ENCODE measurements at regions not wholly inside any gene's neighbourhood (a gene's known extent, or its start where the extent isn't known, plus 50 kb on each side); places are given as distances from the start of the nearest gene placed in this dataset.
"Not testable (repeated sequence)": the region's sequence is repeated elsewhere in the genome, so short reads cannot be mapped to it uniquely, and the experiment has no call there.

DNA sequence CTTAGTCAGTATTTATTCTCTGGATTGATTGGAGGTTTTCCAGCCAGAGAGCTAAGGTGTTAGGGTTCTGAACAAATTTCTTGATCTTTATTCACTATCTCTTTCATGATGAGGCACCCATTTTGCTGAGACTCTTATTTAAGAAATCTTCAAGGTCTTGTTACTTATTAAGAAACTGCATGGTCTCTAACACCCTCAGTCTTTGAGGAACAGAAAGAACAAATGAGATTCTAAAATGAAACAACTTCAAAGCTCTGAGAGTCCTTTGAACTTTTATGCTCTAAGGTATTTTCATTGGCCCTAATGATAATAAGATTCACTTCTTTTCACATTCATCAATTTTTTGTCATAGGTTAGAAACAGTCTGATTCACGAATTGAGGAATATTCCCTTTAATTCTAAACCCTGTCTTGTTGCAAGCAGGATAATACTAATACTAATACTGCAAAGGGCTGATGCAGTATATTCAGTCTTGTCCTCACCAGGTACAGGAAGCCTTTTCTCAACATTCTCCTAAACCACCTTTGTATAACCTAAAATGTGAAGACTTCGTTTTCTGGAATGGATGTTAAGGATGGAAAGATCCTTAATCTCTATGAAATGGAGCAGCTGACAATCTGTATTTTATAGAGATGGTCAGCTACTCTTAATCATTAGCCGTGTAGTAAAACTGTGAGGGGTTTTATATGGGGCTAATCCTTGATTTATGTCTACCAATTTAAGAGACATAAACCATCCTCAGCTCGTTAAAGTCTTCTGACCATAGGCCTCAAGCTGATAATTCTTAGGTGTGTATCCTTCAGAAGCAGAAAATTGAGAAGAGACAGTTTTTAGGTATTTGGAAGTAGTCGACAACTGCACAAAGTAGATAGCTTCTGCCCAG, 198.3 kb downstream of the OTOL1 start:
- no peak for DNase-seq

DNA sequence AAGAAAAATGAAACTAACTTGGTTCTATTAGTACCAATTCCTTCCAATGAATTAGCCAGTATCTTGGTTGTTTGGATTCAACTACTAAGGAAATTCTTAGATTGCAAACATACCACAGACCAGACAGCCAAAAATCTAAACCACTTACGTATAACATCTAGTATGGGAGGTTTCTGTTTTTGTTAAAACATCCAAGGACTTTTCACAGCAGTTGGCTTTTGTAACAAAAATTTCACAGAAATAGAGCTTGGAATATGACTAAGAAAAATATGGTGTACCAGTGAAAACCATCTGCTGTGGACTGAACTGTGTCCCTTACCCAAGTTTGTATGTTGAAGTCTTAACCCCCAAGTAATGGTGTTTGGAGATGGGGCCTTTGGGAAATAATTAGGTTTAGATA, 199.2 kb downstream of the OTOL1 start:
- no peak for DNase-seq

GRCh38 chr3:161700998-161701397, 204.4 kb downstream of the OTOL1 start:
- DNase-seq: no peak

DNA sequence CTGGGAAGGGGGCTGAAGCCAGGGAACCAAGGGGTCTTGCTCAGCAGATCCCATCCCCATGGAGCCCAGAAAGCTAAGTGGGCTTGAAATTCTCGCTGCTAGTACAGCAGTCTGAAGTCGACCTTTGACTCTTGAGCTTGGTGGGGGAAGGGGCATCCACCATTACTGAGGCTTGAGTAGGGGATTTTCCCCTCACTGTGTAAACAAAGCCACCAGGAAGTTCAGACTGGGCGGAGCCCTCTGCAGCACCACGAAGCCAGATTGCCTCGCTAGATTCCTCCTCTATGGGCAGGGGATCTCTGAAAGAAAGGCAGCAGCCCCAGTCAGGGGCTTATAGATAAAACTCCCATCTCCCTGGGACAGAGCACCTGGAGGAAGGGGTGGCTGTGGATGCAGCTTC, 210.6 kb downstream of the OTOL1 start:
- not testable (repeated sequence) for DNase-seq

DNA sequence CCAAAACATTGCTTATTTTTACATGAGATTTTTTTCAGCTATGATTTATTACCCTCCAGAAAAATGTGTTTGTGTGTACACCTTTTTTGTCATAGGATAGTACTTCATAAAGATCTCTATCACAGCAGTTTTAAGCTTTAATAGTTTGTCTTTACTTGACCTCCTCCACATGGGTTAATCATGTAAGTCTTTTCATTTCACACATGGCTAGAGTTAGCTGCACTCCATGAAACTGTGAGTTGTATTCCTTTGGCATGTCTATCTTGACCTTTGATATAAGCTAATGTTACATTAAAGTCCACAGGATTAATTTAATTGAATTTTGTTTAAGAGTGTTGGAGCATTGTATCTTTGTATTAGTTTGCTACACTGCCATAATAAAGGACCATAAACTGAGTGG, 217.1 kb downstream of the OTOL1 start:
- no peak for DNase-seq

DNA sequence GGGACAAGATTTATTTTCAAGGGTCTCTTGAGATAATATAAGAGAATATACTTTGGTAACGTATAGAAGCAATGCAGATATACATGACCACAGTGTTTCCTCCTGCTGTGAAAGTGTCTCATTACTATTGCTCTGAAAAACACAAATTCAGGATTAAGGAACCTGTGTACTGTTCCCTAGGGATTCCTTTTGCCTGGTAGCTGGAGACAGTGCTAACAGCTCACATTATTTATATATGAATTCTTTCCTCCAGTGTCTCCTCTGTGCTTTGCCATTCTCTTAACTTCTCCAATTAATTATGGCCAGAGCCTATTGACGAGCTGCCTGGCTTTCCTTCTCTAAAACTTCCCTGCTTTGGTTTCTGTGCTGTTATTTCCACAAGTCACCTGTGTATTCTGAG, 235.4 kb downstream of the OTOL1 start:
- no peak for DNase-seq

GRCh38 chr3:161737171-161737570, 240.6 kb downstream of the OTOL1 start:
- no peak for DNase-seq

DNA sequence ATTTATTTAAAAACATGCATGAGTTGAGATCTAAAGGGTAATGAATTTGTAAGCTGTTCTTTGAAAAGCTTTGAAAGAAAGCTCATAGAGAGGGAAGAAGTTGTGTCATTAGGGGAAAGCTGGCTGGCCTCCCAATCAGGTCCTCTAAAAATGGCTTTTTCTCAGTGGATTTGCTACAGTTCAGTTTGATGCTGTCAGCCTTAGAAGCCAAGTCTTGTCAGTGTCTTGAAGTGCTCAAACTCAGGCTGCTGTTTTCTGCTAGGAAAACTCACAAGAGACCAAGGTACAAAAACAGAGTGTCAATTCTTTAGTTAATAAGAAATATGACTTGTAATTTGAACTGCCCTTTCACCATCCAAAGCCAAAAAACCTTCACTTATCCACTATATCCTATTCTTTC, 243.8 kb downstream of the OTOL1 start:
- no peak for DNase-seq

GRCh38 chr3:161744366-161744765, 247.8 kb downstream of the OTOL1 start:
- no peak for DNase-seq

- DNase-seq: no peak
Measured at GRCh38 chr3:161745741-161746140, 249.1 kb downstream of the OTOL1 start.

- DNase-seq: no peak
Measured at GRCh38 chr3:161748049-161748448, 251.4 kb downstream of the OTOL1 start.

GRCh38 chr3:161754420-161755053, 257.9 kb downstream of the OTOL1 start:
- no peak for DNase-seq

- DNase-seq: no peak
Measured at GRCh38 chr3:161759444-161759843, 262.8 kb downstream of the OTOL1 start.

- no peak for DNase-seq
Measured at GRCh38 chr3:161766331-161766730, 269.7 kb downstream of the OTOL1 start.

- DNase-seq: no peak
Measured at GRCh38 chr3:161770484-161771386, 274.1 kb downstream of the OTOL1 start.

DNA sequence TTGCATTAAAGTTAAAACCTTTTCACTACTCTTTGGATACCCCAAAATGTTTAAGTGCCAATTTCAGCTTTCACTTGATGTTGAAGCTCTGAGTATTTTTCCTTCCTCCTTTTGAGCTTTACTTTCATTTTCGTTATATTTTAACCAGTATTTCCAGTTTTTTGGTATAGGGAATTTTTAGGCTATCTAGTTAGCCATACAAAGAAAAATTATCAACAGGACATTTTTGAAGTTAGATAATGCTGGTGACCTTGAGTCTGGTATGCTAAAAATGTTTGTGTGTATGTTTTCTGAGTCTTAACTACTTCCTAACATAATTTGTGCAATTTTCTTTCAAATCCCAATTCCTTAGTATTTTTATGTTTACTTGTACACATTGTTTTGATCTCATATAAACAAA, 284.8 kb downstream of the OTOL1 start:
- DNase-seq: no peak

- no peak for DNase-seq
Measured at GRCh38 chr3:161793194-161793930, 296.8 kb downstream of the OTOL1 start.

- DNase-seq: no peak
Measured at GRCh38 chr3:161794551-161794950, 297.9 kb downstream of the OTOL1 start.

DNA sequence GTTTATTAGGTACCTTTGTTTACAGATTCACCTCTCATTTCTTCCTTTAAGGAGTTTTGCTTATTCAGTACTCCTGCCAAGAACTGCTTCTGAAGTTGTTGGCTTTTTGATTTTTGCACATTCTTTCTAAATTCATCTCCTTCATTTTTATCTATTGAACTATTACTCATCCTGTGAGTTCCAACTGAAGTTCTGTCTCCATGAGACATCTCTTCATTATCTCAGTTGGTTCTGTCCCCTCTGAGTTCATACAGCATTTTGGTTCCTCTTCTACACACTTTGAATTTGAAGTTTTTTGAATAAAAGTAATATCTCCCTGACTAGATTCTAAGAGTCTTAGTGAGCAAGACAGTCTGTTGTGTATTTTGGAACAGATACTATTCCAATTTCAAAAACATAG, 299.7 kb downstream of the OTOL1 start:
- no peak for DNase-seq

- DNase-seq: no peak
Measured at GRCh38 chr3:161796780-161797179, 300.2 kb downstream of the OTOL1 start.

DNA sequence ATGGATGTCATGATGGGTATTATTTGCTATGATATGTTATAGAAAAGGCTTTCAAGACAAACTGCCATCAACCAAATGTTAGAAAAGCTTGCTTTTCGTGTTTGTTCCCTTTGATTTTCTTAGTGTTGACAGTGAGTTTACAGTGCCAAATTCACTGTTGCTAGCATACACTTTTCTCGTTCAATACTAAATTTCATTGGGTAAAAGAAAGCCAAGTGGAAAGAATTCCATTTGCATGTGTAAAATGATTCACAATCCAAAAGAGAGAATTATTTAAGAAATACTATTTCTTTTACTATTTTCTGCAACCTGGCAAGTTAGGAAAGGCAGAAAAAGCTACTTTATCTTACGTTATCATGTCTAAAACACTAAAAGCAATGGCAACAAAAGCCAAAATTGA, 301.4 kb downstream of the OTOL1 start:
- DNase-seq: no peak

- DNase-seq: no peak
Measured at GRCh38 chr3:161800985-161801559, 304.5 kb downstream of the OTOL1 start.

All from NCI-H526 (cell line).